H7 (cell line): ENCODE measurements at regions not wholly inside any gene's neighbourhood (a gene's known extent, or its start where the extent isn't known, plus 50 kb on each side); places are given as distances from the start of the nearest gene placed in this dataset.
A peak's percentile ranks its signal among the peaks of the same experiment; 100 is the strongest.

ENCODE experiments used
- DNase-seq: peaks from one replicate; pipeline ENCODE4 v3.0.0; 2012
- H3K27me3 ChIP-seq: 2 replicates; pipeline ENCODE4 v1.6.0; 2011; ENCODE audit warnings: mild to moderate bottlenecking, low read length; ENCODE audit not compliant: control insufficient read depth, insufficient read depth
- H3K36me3 ChIP-seq: replicated peaks from 2 replicates; pipeline ENCODE4 v1.5.1; 2011; ENCODE audit warnings: low read length; ENCODE audit not compliant: control insufficient read depth, insufficient read depth
- H3K4me3 ChIP-seq: 2 replicates; pipeline ENCODE4 v1.5.1; 2011; ENCODE audit warnings: low read depth, mild to moderate bottlenecking, control low read depth, low read length, moderate library complexity; ENCODE audit not compliant: insufficient read depth

- DNase-seq: no peak
- H3K27me3 ChIP-seq: no peaks in the 10 kb centered on the region
- H3K4me3 ChIP-seq: no peak overlapping the region
- no peaks in the 10 kb centered on the region for H3K36me3 ChIP-seq
These were observed 171.9 kb upstream of the JARID2 start for GRCh38 chr6:15073883-15074465.

- Histone ChIP-seq H3K27me3 (no peaks in the 10 kb centered on the region), H3K4me3 (no peak overlapping the region), H3K36me3 (no peaks in the 10 kb centered on the region)
- no peak for DNase-seq
These were observed 171.1 kb upstream of the JARID2 start for GRCh38 chr6:15074806-15075205.

GRCh38 chr6:15076565-15076964 is 169.3 kb upstream of the JARID2 start:
- H3K27me3 ChIP-seq: no peaks in the 10 kb centered on the region
- DNase-seq: no peak

GRCh38 chr6:15077006-15077405 is 168.9 kb upstream of the JARID2 start:
- DNase-seq: no peak
- Histone ChIP-seq H3K36me3 (no peaks in the 10 kb centered on the region), H3K4me3 (no peak overlapping the region), H3K27me3 (no peaks in the 10 kb centered on the region)

More at GRCh38 chr6:15076565-15076964, 169.3 kb upstream of the JARID2 start:
- Histone ChIP-seq H3K4me3 (no peak overlapping the region), H3K36me3 (no peaks in the 10 kb centered on the region)

DNA sequence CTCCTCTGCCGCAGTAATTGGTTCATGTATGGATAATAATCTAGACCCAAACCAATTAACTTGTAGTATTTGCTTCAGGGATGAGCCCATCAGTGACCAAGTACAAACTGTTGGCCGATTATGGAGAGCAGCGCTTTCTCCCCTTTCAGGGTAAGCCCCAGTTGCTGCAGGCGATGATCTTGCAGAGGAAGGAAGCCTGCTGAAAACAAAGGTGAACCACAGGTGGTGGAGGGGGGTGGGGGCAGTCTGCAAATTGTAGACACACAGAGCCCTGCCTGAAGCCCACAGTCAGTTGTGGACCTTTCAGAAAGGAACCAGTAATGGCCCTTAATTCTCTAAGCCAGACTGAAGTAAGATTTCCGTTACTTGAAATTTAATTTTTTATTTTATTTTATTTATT is 167.9 kb upstream of the JARID2 start:
- no peaks in the 10 kb centered on the region for H3K27me3 ChIP-seq
- DNase-seq: peak; percentile 88
- no peaks in the 10 kb centered on the region for H3K36me3 ChIP-seq
- no peak overlapping the region for H3K4me3 ChIP-seq

GRCh38 chr6:15079288-15079817 is 166.5 kb upstream of the JARID2 start:
- no peak for DNase-seq
- Histone ChIP-seq H3K4me3 (no peak overlapping the region), H3K36me3 (no peaks in the 10 kb centered on the region), H3K27me3 (no peaks in the 10 kb centered on the region)

- no peak overlapping the region for H3K4me3 ChIP-seq
- no peak for DNase-seq
These were observed 165.0 kb upstream of the JARID2 start for GRCh38 chr6:15080895-15081294.

GRCh38 chr6:15081447-15081846 is 164.4 kb upstream of the JARID2 start:
- H3K27me3 ChIP-seq: no peaks in the 10 kb centered on the region
- H3K36me3 ChIP-seq: no peaks in the 10 kb centered on the region
- no peak for DNase-seq
- no peak overlapping the region for H3K4me3 ChIP-seq

More at GRCh38 chr6:15080895-15081294, 165.0 kb upstream of the JARID2 start:
- H3K27me3 ChIP-seq: no peaks in the 10 kb centered on the region
- no peaks in the 10 kb centered on the region for H3K36me3 ChIP-seq

DNA sequence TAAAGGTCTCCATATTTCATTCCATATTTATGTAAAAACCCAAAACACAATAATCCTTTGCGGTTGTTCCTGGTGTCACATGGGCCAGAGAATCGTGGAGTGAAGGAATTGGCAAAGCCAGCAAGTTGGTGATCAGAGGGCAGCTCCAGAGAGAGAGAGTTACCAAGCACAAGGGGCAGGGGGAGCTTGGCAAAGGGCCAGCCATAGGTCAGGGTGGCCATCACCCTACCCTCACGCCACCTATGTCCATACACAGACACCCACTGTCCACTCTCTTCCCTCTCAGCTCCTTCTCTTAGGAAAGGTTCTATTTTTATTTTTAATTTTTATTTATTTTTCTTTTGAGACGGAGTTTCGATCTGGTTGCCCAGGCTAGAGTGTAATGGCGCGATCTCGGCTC is 163.2 kb upstream of the JARID2 start:
- H3K27me3 ChIP-seq: no peaks in the 10 kb centered on the region
- H3K36me3 ChIP-seq: no peaks in the 10 kb centered on the region
- H3K4me3 ChIP-seq: no peak overlapping the region
- no peak for DNase-seq

- no peak for DNase-seq
- H3K27me3 ChIP-seq: no peaks in the 10 kb centered on the region; the same call in 1 of the 2 replicates
- no peaks in the 10 kb centered on the region for H3K36me3 ChIP-seq
- no peak overlapping the region for H3K4me3 ChIP-seq
These were observed 159.3 kb upstream of the JARID2 start for GRCh38 chr6:15086348-15087158.

GRCh38 chr6:15087186-15087589 is 158.7 kb upstream of the JARID2 start:
- DNase-seq: no peak
- H3K4me3 ChIP-seq: no peak overlapping the region
- H3K36me3 ChIP-seq: no peaks in the 10 kb centered on the region

DNA sequence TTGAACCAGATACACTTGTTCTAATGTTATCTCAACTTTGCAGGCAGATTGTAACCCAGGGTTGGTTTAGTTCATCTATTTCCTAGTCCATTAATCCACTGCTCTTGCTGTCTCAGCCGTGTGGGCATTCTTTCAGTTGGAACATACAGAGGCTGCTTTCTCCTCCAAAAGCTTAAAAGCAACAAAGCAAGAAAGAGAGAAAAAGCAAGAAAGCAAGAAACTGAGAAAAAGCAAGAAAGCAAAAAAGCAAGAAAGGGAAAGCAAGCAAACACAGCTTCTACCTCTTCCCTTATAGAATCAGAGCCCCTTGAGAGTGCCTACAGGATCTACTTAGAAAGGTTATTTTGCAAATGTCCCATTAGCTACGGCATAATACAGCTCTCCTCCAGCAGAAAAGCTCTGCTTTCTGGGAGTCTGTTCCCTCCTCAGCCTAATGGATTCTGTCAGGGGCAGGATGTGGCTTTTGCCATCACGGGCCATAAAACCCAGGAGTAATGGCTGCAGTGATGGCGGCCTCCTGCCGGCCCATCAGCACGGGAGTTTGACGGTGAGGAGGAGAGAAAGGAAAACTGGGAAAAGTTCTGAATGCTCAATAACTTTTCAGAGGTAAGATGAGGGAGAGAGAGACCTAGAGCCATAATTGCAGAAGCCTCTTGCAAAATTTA is 156.8 kb upstream of the JARID2 start:
- Histone ChIP-seq H3K36me3 (no peaks in the 10 kb centered on the region), H3K4me3 (no peak overlapping the region), H3K27me3 (no peaks in the 10 kb centered on the region; the same call in 1 of the 2 replicates)
- DNase-seq: no peak

More at GRCh38 chr6:15087186-15087589, 158.7 kb upstream of the JARID2 start:
- no peaks in the 10 kb centered on the region; the same call in 1 of the 2 replicates for H3K27me3 ChIP-seq

DNA sequence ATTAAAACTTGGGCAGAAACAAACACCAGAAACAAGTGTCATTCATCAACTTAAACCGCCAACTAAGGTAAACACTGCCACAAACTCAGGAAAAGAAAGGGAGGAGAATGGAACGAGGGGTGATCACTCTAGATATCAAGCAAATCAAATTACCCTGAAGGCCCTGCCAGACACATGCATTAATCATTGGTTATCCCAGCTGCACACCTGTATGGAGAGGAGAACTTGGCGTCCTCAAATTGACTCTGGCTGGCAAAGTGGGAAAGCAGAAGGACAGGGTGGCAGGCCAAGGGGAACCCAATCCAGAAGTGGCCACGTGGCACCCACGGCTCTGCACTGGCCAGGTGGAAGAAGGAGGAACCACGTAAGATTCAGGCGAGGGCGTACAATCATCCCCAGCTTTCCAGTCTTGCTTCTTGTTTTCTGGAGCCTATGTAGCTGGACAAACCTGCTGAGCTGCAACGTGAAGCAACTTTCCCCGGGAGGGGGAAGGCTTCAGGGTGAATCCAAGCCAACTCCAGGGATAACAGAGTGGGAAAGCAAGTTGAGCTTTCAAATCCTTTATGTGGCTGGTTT is 156.2 kb upstream of the JARID2 start:
- Histone ChIP-seq H3K36me3 (no peaks in the 10 kb centered on the region), H3K4me3 (no peak overlapping the region), H3K27me3 (no peaks in the 10 kb centered on the region; the same call in 1 of the 2 replicates)
- DNase-seq: no peak

DNA sequence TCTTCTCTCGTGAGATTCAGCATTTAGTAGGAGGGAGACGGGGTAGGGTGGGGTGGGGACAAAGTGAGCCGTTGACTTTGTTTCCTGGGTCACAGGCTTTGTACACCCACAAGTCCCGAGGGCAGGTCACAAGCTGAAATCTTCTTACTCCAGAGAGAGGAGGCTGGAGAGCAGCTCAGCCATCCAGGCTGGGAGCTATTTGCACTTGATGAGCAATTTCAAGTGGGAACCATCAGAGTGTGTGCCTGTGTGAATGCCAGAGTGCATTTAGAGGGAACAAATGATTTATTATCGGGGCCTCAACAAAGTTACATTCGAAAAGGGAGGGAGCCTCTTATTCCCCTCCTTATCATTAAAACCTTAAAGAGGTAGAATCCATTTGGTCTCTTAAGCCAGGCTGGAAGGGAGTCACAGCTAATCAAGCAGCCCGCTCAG is 155.7 kb upstream of the JARID2 start:
- DNase-seq: no peak
- Histone ChIP-seq H3K27me3 (no peaks in the 10 kb centered on the region; the same call in 1 of the 2 replicates), H3K36me3 (no peaks in the 10 kb centered on the region), H3K4me3 (no peak overlapping the region)
